ENCODE measurements at regions not wholly inside any gene's neighbourhood (a gene's known extent, or its start where the extent isn't known, plus 50 kb on each side); places are given as distances from the start of the nearest gene placed in this dataset.

- Mint-ChIP-seq H3K4me3 (no peak overlapping the region), H3K36me3 (no peaks in the 10 kb centered on the region), H3K4me1 (no peaks in the 10 kb centered on the region), H3K27me3 (ENCODE audit: low read depth) (peaks cover 10% of the 10 kb centered on the region), H3K9me3 (peaks cover 9% of the 10 kb centered on the region), H3K27ac (no peak overlapping the region)
- TF ChIP-seq CTCF (IDR thresholded peaks at IDR 0.05; ENCODE audit: unreplicated experiment): peak; percentile 61
- no peak for DNase-seq (ENCODE audit: low spot score in 2 of 2, unreplicated experiment in 2 of 2)
Observed at GRCh38 chr19:33998739-33999345, 173.5 kb upstream of the LSM14A start.

DNA sequence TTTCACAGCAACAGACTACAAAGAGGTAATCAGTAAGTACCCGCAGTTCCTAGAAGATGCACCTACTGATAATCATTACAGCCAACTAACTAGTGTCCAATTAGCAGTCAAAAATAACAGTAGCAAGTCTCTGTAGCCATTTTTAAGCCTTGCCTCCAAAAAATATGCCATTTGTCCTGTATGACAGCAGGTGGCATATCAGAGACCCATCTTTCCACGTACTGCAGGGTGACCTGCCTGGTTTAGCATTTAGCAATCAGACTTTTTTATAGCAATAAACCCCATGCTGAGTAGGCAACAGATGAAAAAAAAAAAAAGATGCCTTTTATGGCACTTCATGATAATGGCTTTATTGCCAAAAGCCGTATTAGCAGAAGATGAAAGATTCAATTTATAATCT, 155.3 kb upstream of the LSM14A start:
- no peak for DNase-seq (ENCODE audit: low spot score in 2 of 2, unreplicated experiment in 2 of 2)
- Mint-ChIP-seq H3K9me3 (peaks cover 22% of the 10 kb centered on the region), H3K4me3 (no peak overlapping the region), H3K27me3 (ENCODE audit: low read depth) (peaks cover 33% of the 10 kb centered on the region), H3K36me3 (no peaks in the 10 kb centered on the region), H3K4me1 (no peaks in the 10 kb centered on the region), H3K27ac (no peak overlapping the region)
- TF ChIP-seq CTCF (IDR thresholded peaks at IDR 0.05; ENCODE audit: unreplicated experiment): no peak

- no peaks in the 10 kb centered on the region for H3K36me3 Mint-ChIP-seq
- H3K27me3 Mint-ChIP-seq (ENCODE audit: low read depth): peaks cover 33% of the 10 kb centered on the region
- no peak overlapping the region for H3K4me3 Mint-ChIP-seq
- TF ChIP-seq CTCF (IDR thresholded peaks at IDR 0.05; ENCODE audit: unreplicated experiment): no peak
- no peaks in the 10 kb centered on the region for H3K4me1 Mint-ChIP-seq
- no peak for DNase-seq (ENCODE audit: low spot score in 2 of 2, unreplicated experiment in 2 of 2)
- H3K9me3 Mint-ChIP-seq: peaks cover 20% of the 10 kb centered on the region
- no peak overlapping the region for H3K27ac Mint-ChIP-seq
Observed at GRCh38 chr19:34017601-34018000, 154.7 kb upstream of the LSM14A start.

GRCh38 chr19:34018546-34018945, 153.8 kb upstream of the LSM14A start:
- no peak for DNase-seq (ENCODE audit: low spot score in 2 of 2, unreplicated experiment in 2 of 2)
- H3K4me3 Mint-ChIP-seq: no peak overlapping the region
- peaks cover 33% of the 10 kb centered on the region for H3K27me3 Mint-ChIP-seq (ENCODE audit: low read depth)
- peaks cover 23% of the 10 kb centered on the region for H3K9me3 Mint-ChIP-seq
- H3K27ac Mint-ChIP-seq: no peak overlapping the region
- TF ChIP-seq CTCF (IDR thresholded peaks at IDR 0.05; ENCODE audit: unreplicated experiment): no peak
- no peaks in the 10 kb centered on the region for H3K4me1 Mint-ChIP-seq
- no peaks in the 10 kb centered on the region for H3K36me3 Mint-ChIP-seq

GRCh38 chr19:34023381-34023780, 148.9 kb upstream of the LSM14A start:
- Mint-ChIP-seq H3K27ac (no peak overlapping the region), H3K4me1 (no peaks in the 10 kb centered on the region), H3K27me3 (ENCODE audit: low read depth) (peaks cover 11% of the 10 kb centered on the region), H3K4me3 (no peak overlapping the region), H3K36me3 (no peaks in the 10 kb centered on the region), H3K9me3 (peaks cover 22% of the 10 kb centered on the region)
- no peak for DNase-seq (ENCODE audit: low spot score in 2 of 2, unreplicated experiment in 2 of 2)
- TF ChIP-seq CTCF (IDR thresholded peaks at IDR 0.05; ENCODE audit: unreplicated experiment): no peak

- TF ChIP-seq CTCF (IDR thresholded peaks at IDR 0.05; ENCODE audit: unreplicated experiment): no peak
- Mint-ChIP-seq H3K9me3 (no peaks in the 10 kb centered on the region), H3K27ac (no peak overlapping the region), H3K4me3 (no peak overlapping the region), H3K27me3 (ENCODE audit: low read depth) (peaks cover 13% of the 10 kb centered on the region), H3K36me3 (no peaks in the 10 kb centered on the region), H3K4me1 (no peaks in the 10 kb centered on the region)
- DNase-seq (ENCODE audit: low spot score in 2 of 2, unreplicated experiment in 2 of 2): no peak
Observed at GRCh38 chr19:34033880-34034279, 138.4 kb upstream of the LSM14A start.
